HFFc6 (cell line): ENCODE measurements at regions not wholly inside any gene's neighbourhood (a gene's known extent, or its start where the extent isn't known, plus 50 kb on each side); places are given as distances from the start of the nearest gene placed in this dataset.

Experiments used
- DNase-seq: peaks from one replicate; pipeline ENCODE4 v3.0.0-alpha.2; 2018
- H3K27ac Mint-ChIP-seq: 2 replicates; pipeline ENCODE4 v1.8.0; 2020; ENCODE audit warnings: mild to moderate bottlenecking, mixed read lengths
- H3K27me3 Mint-ChIP-seq: 2 replicates; pipeline ENCODE4 v1.8.0; 2021; ENCODE audit warnings: mild to moderate bottlenecking, moderate library complexity, mixed read lengths; ENCODE audit not compliant: insufficient read depth
- H3K36me3 Mint-ChIP-seq: 2 replicates; pipeline ENCODE4 v1.8.0; 2021; ENCODE audit warnings: low read depth, mixed read lengths
- H3K4me1 Mint-ChIP-seq: 2 replicates; pipeline ENCODE4 v1.8.0; 2020; ENCODE audit warnings: low read depth, mixed read lengths
- H3K4me3 Mint-ChIP-seq: 2 replicates; pipeline ENCODE4 v1.8.0; 2020; ENCODE audit warnings: mild to moderate bottlenecking, moderate library complexity, mixed read lengths
- H3K9me3 Mint-ChIP-seq: 2 replicates; pipeline ENCODE4 v1.8.0; 2020; ENCODE audit warnings: mild to moderate bottlenecking, mixed read lengths
- TF ChIP-seq, protein P1 (sequence below): fragments of 200-600 bp; sonication (generic); IDR thresholded peaks from 2 replicates; pipeline ENCODE4 v1.5.0; 2021; ENCODE audit warnings: antibody characterized with exemption, mild to moderate bottlenecking

DNA sequence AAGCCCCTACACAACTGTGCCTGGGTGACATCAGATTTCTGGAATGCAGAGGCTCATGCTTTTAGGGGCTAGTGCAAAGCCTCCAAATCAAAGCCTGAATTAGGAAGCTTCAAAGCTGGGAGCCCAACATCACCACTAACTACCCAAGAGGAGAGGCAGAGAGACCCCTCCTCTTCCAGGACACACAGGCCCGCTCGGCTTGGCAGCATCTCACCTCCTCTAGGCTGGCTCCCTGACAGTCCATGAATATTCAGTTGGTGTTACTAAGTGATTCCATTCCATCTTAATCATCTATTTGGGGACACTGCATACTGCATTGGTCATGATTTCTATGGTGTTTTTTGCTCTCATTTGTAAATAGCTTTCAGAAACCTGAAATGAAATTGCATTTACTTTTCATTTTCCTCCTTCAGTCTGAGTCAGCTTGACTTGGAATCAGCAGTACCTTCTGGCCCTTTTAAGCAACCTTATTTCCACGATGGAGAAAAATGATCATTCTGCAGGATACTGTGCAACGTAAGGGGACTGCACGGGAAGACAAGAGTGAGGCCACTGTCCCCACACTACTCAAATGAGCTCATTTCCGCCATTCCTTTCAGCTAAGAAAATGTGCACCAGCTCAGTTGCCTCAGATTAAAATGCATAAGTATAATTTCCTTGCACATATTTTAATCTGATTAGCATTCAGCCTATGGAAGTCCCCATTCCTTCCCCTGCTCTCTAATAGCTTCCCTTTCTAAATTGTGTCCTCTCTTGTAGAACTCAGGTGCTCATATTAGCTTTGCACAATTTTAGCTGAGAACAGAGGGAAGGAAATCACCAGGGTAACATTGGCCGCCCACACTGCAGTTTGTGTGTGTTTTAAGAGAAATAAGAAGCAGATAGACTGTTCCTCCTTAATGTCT is 219.9 kb downstream of the RFC3 start:
- Mint-ChIP-seq H3K9me3 (peaks cover 4% of the 10 kb centered on the region; the same call in 1 of the 2 replicates), H3K27ac (no peak overlapping the region), H3K36me3 (peaks cover 9% of the 10 kb centered on the region; the same call in 1 of the 2 replicates), H3K27me3 (peaks cover 1% of the 10 kb centered on the region; the same call in 1 of the 2 replicates), H3K4me1 (peaks cover 52% of the 10 kb centered on the region), H3K4me3 (no peak overlapping the region)
- DNase-seq = no peak
- TF ChIP-seq, protein P1, sequence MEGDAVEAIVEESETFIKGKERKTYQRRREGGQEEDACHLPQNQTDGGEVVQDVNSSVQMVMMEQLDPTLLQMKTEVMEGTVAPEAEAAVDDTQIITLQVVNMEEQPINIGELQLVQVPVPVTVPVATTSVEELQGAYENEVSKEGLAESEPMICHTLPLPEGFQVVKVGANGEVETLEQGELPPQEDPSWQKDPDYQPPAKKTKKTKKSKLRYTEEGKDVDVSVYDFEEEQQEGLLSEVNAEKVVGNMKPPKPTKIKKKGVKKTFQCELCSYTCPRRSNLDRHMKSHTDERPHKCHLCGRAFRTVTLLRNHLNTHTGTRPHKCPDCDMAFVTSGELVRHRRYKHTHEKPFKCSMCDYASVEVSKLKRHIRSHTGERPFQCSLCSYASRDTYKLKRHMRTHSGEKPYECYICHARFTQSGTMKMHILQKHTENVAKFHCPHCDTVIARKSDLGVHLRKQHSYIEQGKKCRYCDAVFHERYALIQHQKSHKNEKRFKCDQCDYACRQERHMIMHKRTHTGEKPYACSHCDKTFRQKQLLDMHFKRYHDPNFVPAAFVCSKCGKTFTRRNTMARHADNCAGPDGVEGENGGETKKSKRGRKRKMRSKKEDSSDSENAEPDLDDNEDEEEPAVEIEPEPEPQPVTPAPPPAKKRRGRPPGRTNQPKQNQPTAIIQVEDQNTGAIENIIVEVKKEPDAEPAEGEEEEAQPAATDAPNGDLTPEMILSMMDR = no peak

DNA sequence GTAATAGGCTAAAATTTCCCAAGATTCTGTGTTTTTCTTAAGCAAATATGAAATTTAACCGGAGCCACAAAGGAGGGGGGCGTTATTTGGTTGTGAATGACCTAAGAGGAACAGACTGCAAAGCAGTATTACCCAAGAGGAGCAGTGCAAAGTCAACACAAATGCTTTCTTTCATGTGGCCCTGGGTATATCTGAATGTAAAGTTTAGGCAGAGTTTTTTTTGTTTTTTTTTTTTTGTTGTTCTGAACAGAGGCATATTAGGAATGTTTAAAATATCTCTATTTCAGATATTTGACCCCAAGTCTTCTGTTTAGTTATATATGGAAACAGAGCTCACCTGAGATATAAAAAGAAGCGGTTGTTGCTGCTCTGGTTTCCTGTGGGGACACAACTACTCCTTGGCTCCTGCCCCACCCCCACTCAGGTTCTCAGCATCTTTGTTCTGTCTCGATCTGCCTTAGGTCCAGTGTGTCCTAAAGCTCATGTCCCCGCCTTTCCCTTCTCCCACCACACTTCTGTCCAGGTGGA is 220.7 kb downstream of the RFC3 start:
- peaks cover 59% of the 10 kb centered on the region for H3K4me1 Mint-ChIP-seq
- no peak overlapping the region for H3K4me3 Mint-ChIP-seq
- TF ChIP-seq, protein P1 = no peak
- no peak overlapping the region for H3K27ac Mint-ChIP-seq
- peaks cover 1% of the 10 kb centered on the region; the same call in 1 of the 2 replicates for H3K27me3 Mint-ChIP-seq
- peaks cover 4% of the 10 kb centered on the region; the same call in 1 of the 2 replicates for H3K9me3 Mint-ChIP-seq
- H3K36me3 Mint-ChIP-seq = peaks cover 12% of the 10 kb centered on the region; the same call in 1 of the 2 replicates
- DNase-seq = no peak

DNA sequence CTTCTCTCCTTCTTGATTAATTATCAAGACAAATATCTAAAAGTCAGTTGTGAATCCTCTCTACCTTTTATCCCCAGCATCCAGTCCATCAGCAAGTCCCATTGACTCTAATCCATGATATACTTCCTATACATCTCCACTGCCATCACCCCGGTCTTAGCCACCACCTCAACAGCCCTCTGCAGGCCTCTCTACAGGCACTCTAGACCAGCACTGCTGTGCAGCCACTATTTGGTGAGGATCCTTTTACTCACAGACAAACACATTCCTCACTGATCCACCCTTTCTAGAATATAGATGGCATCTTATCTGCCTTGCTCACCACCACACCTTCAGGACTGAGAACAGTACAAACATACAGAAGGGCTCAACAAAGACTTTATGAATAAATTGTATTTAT is 221.7 kb downstream of the RFC3 start:
- H3K27ac Mint-ChIP-seq = no peak overlapping the region

DNA sequence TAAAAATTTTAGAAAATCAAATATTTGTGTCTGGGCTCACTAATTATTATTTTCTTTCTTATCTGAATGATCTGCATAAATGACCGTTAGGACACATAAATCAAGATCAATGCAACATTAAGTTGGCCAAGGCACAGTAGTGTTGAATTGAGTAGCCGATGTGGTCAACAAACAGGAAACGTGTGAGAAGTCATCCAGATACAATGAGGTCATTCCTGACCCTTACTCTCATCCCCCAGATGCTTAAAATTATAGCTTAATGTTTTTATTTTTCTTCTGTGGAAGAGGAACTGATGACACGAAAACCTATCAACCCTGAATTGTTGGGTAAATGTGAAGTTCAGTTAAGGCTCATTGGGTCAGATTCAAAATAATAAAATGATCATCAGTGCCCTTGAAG is 222.9 kb downstream of the RFC3 start:
- H3K9me3 Mint-ChIP-seq = no peaks in the 10 kb centered on the region; the same call in 1 of the 2 replicates
- no peak overlapping the region for H3K4me3 Mint-ChIP-seq
- TF ChIP-seq, protein P1 = no peak
- H3K27me3 Mint-ChIP-seq = peaks cover 1% of the 10 kb centered on the region; the same call in 1 of the 2 replicates
- peaks cover 8% of the 10 kb centered on the region; the same call in 1 of the 2 replicates for H3K36me3 Mint-ChIP-seq
- H3K4me1 Mint-ChIP-seq = peaks cover 71% of the 10 kb centered on the region
- DNase-seq = no peak
- H3K27ac Mint-ChIP-seq = no peak overlapping the region

More for the DNA sequence above, 221.7 kb downstream of the RFC3 start:
- H3K4me1 Mint-ChIP-seq = peaks cover 70% of the 10 kb centered on the region
- DNase-seq = no peak
- no peak overlapping the region for H3K4me3 Mint-ChIP-seq
- peaks cover 4% of the 10 kb centered on the region; the same call in 1 of the 2 replicates for H3K9me3 Mint-ChIP-seq
- H3K36me3 Mint-ChIP-seq = peaks cover 12% of the 10 kb centered on the region; the same call in 1 of the 2 replicates
- TF ChIP-seq, protein P1 = no peak
- peaks cover 1% of the 10 kb centered on the region; the same call in 1 of the 2 replicates for H3K27me3 Mint-ChIP-seq

DNA sequence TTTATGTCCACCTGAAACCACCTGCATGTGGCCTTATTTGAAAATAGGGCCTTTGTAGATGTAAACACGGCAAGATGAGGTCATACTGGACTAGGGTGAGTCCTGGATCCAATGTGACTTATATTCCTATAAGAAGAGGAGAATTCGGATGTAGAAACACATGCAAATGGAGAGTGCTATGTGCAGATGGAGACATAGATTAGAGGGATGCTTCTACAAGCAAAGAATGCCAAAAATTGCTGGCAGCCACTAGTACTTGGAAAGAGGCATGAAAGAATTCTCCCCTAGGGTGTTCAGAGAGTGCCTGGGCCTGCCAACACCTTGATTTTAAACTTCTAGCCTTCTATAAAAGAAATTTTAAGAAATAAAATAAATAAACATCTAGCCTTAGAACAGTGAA is 226.1 kb downstream of the RFC3 start:
- peak; percentile 58 for DNase-seq
- Mint-ChIP-seq H3K27ac (peak overlapping the region; percentile 86), H3K36me3 (peaks cover 8% of the 10 kb centered on the region; the same call in 1 of the 2 replicates), H3K9me3 (no peaks in the 10 kb centered on the region; the same call in 1 of the 2 replicates), H3K27me3 (peaks cover 1% of the 10 kb centered on the region; the same call in 1 of the 2 replicates), H3K4me1 (peaks cover 39% of the 10 kb centered on the region), H3K4me3 (peak overlapping the region; percentile 38)
- TF ChIP-seq, protein P1 = no peak
